Lower leg skin (tissue), 3 donors: ENCODE measurements at regions not wholly inside any gene's neighbourhood (a gene's known extent, or its start where the extent isn't known, plus 50 kb on each side); places are given as distances from the start of the nearest gene placed in this dataset.
"Not testable (repeated sequence)": the region's sequence is repeated elsewhere in the genome, so short reads cannot be mapped to it uniquely, and the experiment has no call there.

Experiments used
- CTCF ChIP-seq, 3 donors: fragments of 450-650 bp; IDR thresholded peaks; one replicate each; pipeline ENCODE4 v1.5.1; 2016; ENCODE audit warnings: antibody characterized with exemption in 3 of 3, mild to moderate bottlenecking in 3 of 3, moderate library complexity in 2 of 3
- POLR2A ChIP-seq, 2 donors: fragments of 450-650 bp; IDR thresholded peaks; one replicate each; pipeline ENCODE4 v1.6.1; 2016 to 2017; ENCODE audit warnings: antibody characterized with exemption in 2 of 2, mild to moderate bottlenecking in 1 of 2, moderate library complexity in 1 of 2

- TF ChIP-seq POLR2A, CTCF (IDR thresholded peaks at IDR 0.05): not testable (repeated sequence)
Measured at GRCh38 chr1:120607882-120608281, 115.9 kb upstream of the NBPF26 start.
